Karpas-422 (cell line): ENCODE measurements at regions not wholly inside any gene's neighbourhood (a gene's known extent, or its start where the extent isn't known, plus 50 kb on each side); places are given as distances from the start of the nearest gene placed in this dataset.
A peak's percentile ranks its signal among the peaks of the same experiment; 100 is the strongest.
"Not testable (repeated sequence)": the region's sequence is repeated elsewhere in the genome, so short reads cannot be mapped to it uniquely, and the experiment has no call there.

Experiments
- DNase-seq: peaks from one replicate; pipeline ENCODE4 v3.0.0-alpha.2; 2015
- H2AFZ ChIP-seq: fragments of 200-600 bp; sonication (generic); 2 replicates; pipeline ENCODE4 v1.6.1; 2014; ENCODE audit warnings: antibody characterized with exemption, low read length, mixed read lengths
- H3K27ac ChIP-seq: fragments of 200-600 bp; sonication (generic); 2 replicates; pipeline ENCODE4 v1.5.1; 2014; ENCODE audit warnings: mild to moderate bottlenecking, low read length, moderate library complexity
- H3K27me3 ChIP-seq: fragments of 200-600 bp; sonication (generic); 2 replicates; pipeline ENCODE4 v1.6.1; 2014; ENCODE audit warnings: low read length, mixed read lengths
- H3K36me3 ChIP-seq: fragments of 200-600 bp; sonication (generic); 2 replicates; pipeline ENCODE4 v1.6.1; 2014; ENCODE audit warnings: low read length, mixed read lengths; ENCODE audit not compliant: insufficient read depth
- H3K4me1 ChIP-seq: fragments of 200-600 bp; sonication (generic); 2 replicates; pipeline ENCODE4 v1.6.1; 2014; ENCODE audit warnings: mild to moderate bottlenecking, low read length, mixed read lengths
- H3K4me2 ChIP-seq: fragments of 200-600 bp; sonication (generic); 2 replicates; pipeline ENCODE4 v1.6.1; 2014; ENCODE audit warnings: low read length, low read depth, mild to moderate bottlenecking; ENCODE audit not compliant: poor library complexity, severe bottlenecking
- H3K4me3 ChIP-seq: fragments of 200-600 bp; sonication (generic); 2 replicates; pipeline ENCODE4 v1.5.1; 2014; ENCODE audit warnings: mild to moderate bottlenecking, antibody characterized with exemption, low read length, mixed read lengths
- H3K79me2 ChIP-seq: fragments of 200-600 bp; sonication (generic); 2 replicates; pipeline ENCODE4 v1.6.1; 2014; ENCODE audit warnings: mild to moderate bottlenecking, low read length, mixed read lengths
- H3K9ac ChIP-seq: fragments of 200-600 bp; sonication (generic); 2 replicates; pipeline ENCODE4 v1.6.0; 2014; ENCODE audit warnings: low read length
- H3K9me2 ChIP-seq: fragments of 200-600 bp; sonication (generic), shearing (Covaris generic); replicated peaks from 2 replicates; pipeline ENCODE4 v1.6.0; 2014; ENCODE audit warnings: mild to moderate bottlenecking, low read length, moderate library complexity; ENCODE audit not compliant: insufficient read depth
- H3K9me3 ChIP-seq: fragments of 300-700, 200-600 bp; sonication (generic); 2 replicates; pipeline ENCODE4 v1.6.1; 2014; ENCODE audit warnings: low read length, mixed read lengths
- H4K20me1 ChIP-seq: fragments of 200-600 bp; sonication (generic); 2 replicates; pipeline ENCODE4 v1.6.1; 2014; ENCODE audit warnings: mild to moderate bottlenecking, antibody characterized with exemption, low read length, low read depth; ENCODE audit not compliant: insufficient read depth

DNA sequence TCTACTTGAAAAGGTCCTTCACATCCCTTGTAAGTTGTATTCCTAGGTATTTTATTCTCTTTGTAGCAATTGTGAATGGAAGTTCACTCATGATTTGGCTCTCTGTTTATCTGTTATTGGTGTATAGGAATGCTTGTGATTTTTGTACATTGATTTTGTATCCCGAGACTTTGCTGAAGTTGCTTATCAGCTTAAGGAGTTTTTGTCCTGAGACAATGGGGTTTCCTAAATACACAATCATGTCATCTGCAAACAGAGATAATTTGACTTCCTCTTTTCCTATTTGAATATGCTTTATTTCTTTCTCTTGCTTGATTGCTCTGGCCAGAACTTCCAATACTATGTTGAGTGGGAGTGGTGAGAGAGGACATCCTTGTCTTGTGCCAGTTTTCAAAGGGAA lies 69.8 kb upstream of the MYRIP start:
- not testable (repeated sequence) for H2AFZ ChIP-seq, H3K36me3 ChIP-seq, H3K9me2 ChIP-seq, H3K9me3 ChIP-seq, H3K9ac ChIP-seq, H3K4me2 ChIP-seq, DNase-seq, H3K4me1 ChIP-seq, H3K4me3 ChIP-seq, H3K79me2 ChIP-seq, H4K20me1 ChIP-seq, H3K27me3 ChIP-seq, H3K27ac ChIP-seq

- DNase-seq, result no peak
- peaks cover 5% of the 10 kb centered on the region; the same call in 1 of the 2 replicates for H3K4me1 ChIP-seq
- no peak overlapping the region for H2AFZ ChIP-seq
Measured at GRCh38 chr3:39744746-39745145, 64.7 kb upstream of the MYRIP start.

DNA sequence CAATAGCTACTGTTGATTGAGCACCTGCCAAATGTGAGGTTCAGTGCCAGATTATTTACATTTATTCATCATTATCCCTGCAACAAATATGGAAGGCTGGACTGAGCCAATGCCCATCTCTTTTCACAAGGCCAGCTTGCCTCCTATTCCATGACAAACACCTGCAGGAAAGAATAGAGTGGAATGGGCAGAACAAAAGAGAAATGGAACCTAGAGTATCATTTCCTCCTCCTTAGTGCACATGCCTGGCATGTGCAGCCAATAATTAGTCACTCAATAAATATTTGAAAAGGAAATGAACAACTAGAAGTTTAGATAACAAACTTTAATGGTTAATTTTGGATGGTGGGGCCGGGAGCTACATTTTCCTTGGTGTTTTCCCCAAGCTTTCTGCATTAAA lies 61.4 kb upstream of the MYRIP start:
- no peak overlapping the region for H3K4me2 ChIP-seq
- H3K27ac ChIP-seq, result no peak overlapping the region
- no peak overlapping the region for H3K4me3 ChIP-seq
- H2AFZ ChIP-seq, result no peak overlapping the region
- no peaks in the 10 kb centered on the region for H3K36me3 ChIP-seq
- peaks cover 34% of the 10 kb centered on the region for H3K4me1 ChIP-seq
- H3K9ac ChIP-seq, result no peak overlapping the region
- H3K9me3 ChIP-seq, result no peaks in the 10 kb centered on the region
- H3K27me3 ChIP-seq, result no peaks in the 10 kb centered on the region
- no peaks in the 10 kb centered on the region for H4K20me1 ChIP-seq
- no peak for DNase-seq
- no peaks in the 10 kb centered on the region for H3K79me2 ChIP-seq
- H3K9me2 ChIP-seq, result no peaks in the 10 kb centered on the region

More at GRCh38 chr3:39744746-39745145, 64.7 kb upstream of the MYRIP start:
- Histone ChIP-seq H3K4me2 (no peak overlapping the region), H3K27ac (no peak overlapping the region), H3K9me3 (no peaks in the 10 kb centered on the region), H3K27me3 (no peaks in the 10 kb centered on the region), H3K4me3 (no peak overlapping the region), H3K9me2 (no peaks in the 10 kb centered on the region), H4K20me1 (no peaks in the 10 kb centered on the region), H3K36me3 (no peaks in the 10 kb centered on the region), H3K9ac (no peak overlapping the region), H3K79me2 (no peaks in the 10 kb centered on the region)

GRCh38 chr3:39748763-39749162 lies 60.6 kb upstream of the MYRIP start:
- no peaks in the 10 kb centered on the region for H3K79me2 ChIP-seq
- H3K27me3 ChIP-seq, result no peaks in the 10 kb centered on the region
- H3K4me3 ChIP-seq, result no peak overlapping the region
- no peak overlapping the region for H3K4me2 ChIP-seq
- no peak overlapping the region for H3K9ac ChIP-seq
- H2AFZ ChIP-seq, result no peak overlapping the region
- H3K27ac ChIP-seq, result no peak overlapping the region
- peaks cover 41% of the 10 kb centered on the region for H3K4me1 ChIP-seq
- no peak for DNase-seq
- no peaks in the 10 kb centered on the region for H3K9me2 ChIP-seq
- no peaks in the 10 kb centered on the region for H4K20me1 ChIP-seq
- H3K9me3 ChIP-seq, result no peaks in the 10 kb centered on the region
- H3K36me3 ChIP-seq, result no peaks in the 10 kb centered on the region

DNA sequence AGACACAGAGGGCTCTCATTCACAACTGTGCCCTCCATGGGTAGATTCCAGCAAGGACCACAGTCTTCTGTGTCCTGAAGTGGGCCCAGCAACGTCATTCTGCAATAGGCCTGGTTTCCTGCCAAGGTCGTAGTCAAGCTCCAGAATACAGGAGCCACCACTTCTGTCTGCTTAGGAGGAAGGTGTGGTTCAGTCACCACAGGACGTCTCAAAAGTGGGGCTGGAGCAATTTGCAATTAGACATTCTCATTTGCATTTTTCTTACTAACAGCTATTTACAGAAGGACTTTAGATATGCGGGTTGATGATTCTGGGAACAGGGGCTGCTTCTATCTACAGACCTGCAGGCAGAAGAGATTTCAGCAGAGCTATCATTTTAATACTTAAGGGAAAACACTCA lies 58.7 kb upstream of the MYRIP start:
- no peaks in the 10 kb centered on the region for H3K27me3 ChIP-seq
- H3K9me3 ChIP-seq, result no peaks in the 10 kb centered on the region
- H3K36me3 ChIP-seq, result no peaks in the 10 kb centered on the region
- peak overlapping the region; percentile 21; the same call in 1 of the 2 replicates for H3K9ac ChIP-seq
- H3K79me2 ChIP-seq, result no peaks in the 10 kb centered on the region
- peak overlapping the region; percentile 97 for H3K27ac ChIP-seq
- peaks cover 56% of the 10 kb centered on the region for H3K4me1 ChIP-seq
- peak overlapping the region; percentile 67 for H2AFZ ChIP-seq
- no peaks in the 10 kb centered on the region for H3K9me2 ChIP-seq
- DNase-seq, result peak; percentile 64
- H3K4me2 ChIP-seq, result peak overlapping the region; percentile 83
- no peaks in the 10 kb centered on the region for H4K20me1 ChIP-seq
- H3K4me3 ChIP-seq, result no peak overlapping the region

GRCh38 chr3:39751286-39751685 lies 58.1 kb upstream of the MYRIP start:
- peak overlapping the region; percentile 67; the same call in 1 of the 2 replicates for H2AFZ ChIP-seq
- no peaks in the 10 kb centered on the region for H3K27me3 ChIP-seq
- H3K4me3 ChIP-seq, result no peak overlapping the region
- H3K9ac ChIP-seq, result 0 out of 2 replicates have a peak overlapping the region, but pooled peaks have one; percentile 60
- no peaks in the 10 kb centered on the region for H3K79me2 ChIP-seq
- DNase-seq, result peak; percentile 50
- no peaks in the 10 kb centered on the region for H3K9me3 ChIP-seq
- peaks cover 60% of the 10 kb centered on the region for H3K4me1 ChIP-seq
- H3K27ac ChIP-seq, result peak overlapping the region; percentile 97
- H3K4me2 ChIP-seq, result peak overlapping the region; percentile 83
- no peaks in the 10 kb centered on the region for H3K36me3 ChIP-seq
- H3K9me2 ChIP-seq, result no peaks in the 10 kb centered on the region
- H4K20me1 ChIP-seq, result no peaks in the 10 kb centered on the region

- H3K9me3 ChIP-seq, result no peaks in the 10 kb centered on the region
- H3K4me3 ChIP-seq, result peak overlapping the region; percentile 58
- peak; percentile 80 for DNase-seq
- no peaks in the 10 kb centered on the region for H4K20me1 ChIP-seq
- H3K79me2 ChIP-seq, result no peaks in the 10 kb centered on the region
- peaks cover 60% of the 10 kb centered on the region for H3K4me1 ChIP-seq
- H2AFZ ChIP-seq, result peak overlapping the region; percentile 27; the same call in 1 of the 2 replicates
- H3K27me3 ChIP-seq, result no peaks in the 10 kb centered on the region
- no peaks in the 10 kb centered on the region for H3K9me2 ChIP-seq
- peak overlapping the region; percentile 97 for H3K27ac ChIP-seq
- H3K9ac ChIP-seq, result peak overlapping the region; percentile 60
- peak overlapping the region; percentile 83 for H3K4me2 ChIP-seq
- no peaks in the 10 kb centered on the region for H3K36me3 ChIP-seq
Measured at GRCh38 chr3:39752019-39752637, 57.3 kb upstream of the MYRIP start.

- Histone ChIP-seq H3K4me2 (peak overlapping the region; percentile 83), H4K20me1 (no peaks in the 10 kb centered on the region), H3K9me3 (no peaks in the 10 kb centered on the region), H3K4me1 (peaks cover 60% of the 10 kb centered on the region), H3K27ac (peak overlapping the region; percentile 97), H2AFZ (peak overlapping the region; percentile 26; the same call in 1 of the 2 replicates), H3K4me3 (peak overlapping the region; percentile 58), H3K27me3 (no peaks in the 10 kb centered on the region), H3K9ac (peak overlapping the region; percentile 60), H3K79me2 (no peaks in the 10 kb centered on the region), H3K9me2 (no peaks in the 10 kb centered on the region), H3K36me3 (no peaks in the 10 kb centered on the region)
- peak; percentile 77 for DNase-seq
Measured at GRCh38 chr3:39752751-39753150, 56.7 kb upstream of the MYRIP start.
